ENCODE measurements at regions not wholly inside any gene's neighbourhood (a gene's known extent, or its start where the extent isn't known, plus 50 kb on each side); places are given as distances from the start of the nearest gene placed in this dataset.
A peak's percentile ranks its signal among the peaks of the same experiment; 100 is the strongest.
"Not testable (repeated sequence)": the region's sequence is repeated elsewhere in the genome, so short reads cannot be mapped to it uniquely, and the experiment has no call there.

GRCh38 chr17:43345515-43345914, 53.3 kb upstream of the ARL4D start:
- not testable (repeated sequence) for DNase-seq

GRCh38 chr17:43344685-43345084, 54.1 kb upstream of the ARL4D start:
- DNase-seq, result no peak

- no peak for DNase-seq
Observed at GRCh38 chr17:43342589-43342890, 56.3 kb upstream of the ARL4D start.

- no peak for DNase-seq
Observed at GRCh38 chr17:43341715-43342588, 56.8 kb upstream of the ARL4D start.

- peak; percentile 52 for DNase-seq
Observed at GRCh38 chr17:43338886-43339516, 59.8 kb upstream of the ARL4D start.

- DNase-seq, result no peak
Observed at GRCh38 chr17:43337684-43338428, 60.9 kb upstream of the ARL4D start.

GRCh38 chr17:43334738-43335402, 63.9 kb upstream of the ARL4D start:
- DNase-seq, result no peak

- no peak for DNase-seq
Observed at GRCh38 chr17:43333433-43333943, 65.3 kb upstream of the ARL4D start.

- no peak for DNase-seq
Observed at GRCh38 chr17:43332230-43332629, 66.6 kb upstream of the ARL4D start.

- no peak for DNase-seq
Observed at GRCh38 chr17:43330876-43331639, 67.7 kb upstream of the ARL4D start.

- DNase-seq, result no peak
Observed at GRCh38 chr17:43329183-43329582, 69.6 kb upstream of the ARL4D start.

GRCh38 chr17:43328650-43329049, 70.1 kb upstream of the ARL4D start:
- no peak for DNase-seq

- DNase-seq, result no peak
Observed at GRCh38 chr17:43327834-43328420, 70.9 kb upstream of the ARL4D start.

- no peak for DNase-seq
Observed at GRCh38 chr17:43327421-43327820, 71.4 kb upstream of the ARL4D start.

GRCh38 chr17:43326490-43327275, 72.1 kb upstream of the ARL4D start:
- no peak for DNase-seq

- DNase-seq, result no peak
Observed at GRCh38 chr17:43324205-43324893, 74.4 kb upstream of the ARL4D start.

- DNase-seq, result no peak
Observed at GRCh38 chr17:43319293-43320124, 79.3 kb upstream of the ARL4D start.

- DNase-seq, result no peak
Observed at GRCh38 chr17:43316522-43317142, 82.2 kb upstream of the ARL4D start.
